Activated effector memory CD4-positive, alpha-beta T cell treated with anti-CD3 and anti-CD28 coated beads, Interleukin-2, amount 50 U/mL, for 16 hours (primary cell): ENCODE measurements at regions not wholly inside any gene's neighbourhood (a gene's known extent, or its start where the extent isn't known, plus 50 kb on each side); places are given as distances from the start of the nearest gene placed in this dataset.

ENCODE experiments used
- DNase-seq: peaks from one replicate; pipeline ENCODE4 v3.0.0-alpha.2; 2020

DNA sequence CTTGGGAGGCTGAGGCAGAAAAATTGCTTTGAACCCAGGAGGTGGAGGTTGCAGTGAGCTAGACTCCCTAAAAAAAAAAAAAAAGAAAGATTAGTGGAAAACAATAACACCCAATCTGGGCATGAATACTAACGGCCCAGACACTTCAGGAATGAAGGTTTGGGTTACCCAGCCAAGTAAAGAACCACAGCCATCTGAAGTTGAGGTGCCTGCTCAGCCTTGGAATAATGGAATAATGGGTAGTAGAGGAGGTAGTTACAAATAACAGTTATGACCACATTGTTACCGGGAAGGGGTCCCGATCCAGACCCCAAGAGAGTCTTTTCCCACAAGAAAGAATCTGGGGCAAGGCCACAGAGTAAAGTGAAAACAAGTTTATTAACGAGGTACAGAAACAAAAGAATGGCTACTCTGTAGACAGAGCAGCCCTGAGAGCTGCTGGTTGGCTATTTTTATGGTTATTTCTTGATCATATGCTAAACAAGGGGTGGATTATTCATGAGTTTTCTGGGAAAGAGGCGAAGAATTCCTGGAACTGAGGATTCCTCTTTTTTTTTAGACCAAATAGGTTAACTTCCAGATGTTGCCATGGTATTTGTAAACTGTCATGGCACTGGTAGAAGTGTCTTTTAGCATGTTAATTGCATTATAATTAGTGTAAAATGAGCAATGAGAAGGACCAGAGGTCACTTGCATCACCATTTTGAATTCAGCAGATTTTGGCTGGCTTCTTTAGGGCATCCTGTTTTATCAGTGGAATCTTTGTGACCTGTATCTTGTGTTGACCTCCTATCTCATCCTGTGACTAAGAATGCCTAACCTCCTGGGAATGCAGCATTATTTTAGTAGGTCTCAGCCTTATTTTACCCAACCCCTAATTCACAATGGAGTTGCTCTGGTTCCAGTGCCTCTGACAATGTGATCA is 96.2 kb upstream of the HAAO start:
- no peak for DNase-seq

DNA sequence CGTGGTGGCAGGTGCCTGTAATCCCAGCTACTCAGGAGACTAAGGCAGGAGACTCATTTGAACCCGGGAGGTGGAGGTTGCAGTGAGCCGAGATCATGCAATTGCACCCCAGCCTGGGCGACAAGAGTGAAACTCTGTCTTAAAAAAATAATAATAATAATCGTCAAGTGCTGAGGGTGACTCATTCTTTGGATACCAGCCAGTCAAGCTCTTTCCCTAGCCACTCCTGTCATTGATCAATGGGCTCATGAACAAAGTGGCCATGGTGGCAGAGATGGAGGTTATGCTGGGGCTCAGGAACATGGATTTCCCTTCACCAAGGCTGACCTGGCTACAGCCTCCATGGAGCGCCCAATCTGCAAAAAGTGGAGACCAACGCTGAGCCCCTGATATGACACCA is 94.5 kb upstream of the HAAO start:
- DNase-seq: no peak

DNA sequence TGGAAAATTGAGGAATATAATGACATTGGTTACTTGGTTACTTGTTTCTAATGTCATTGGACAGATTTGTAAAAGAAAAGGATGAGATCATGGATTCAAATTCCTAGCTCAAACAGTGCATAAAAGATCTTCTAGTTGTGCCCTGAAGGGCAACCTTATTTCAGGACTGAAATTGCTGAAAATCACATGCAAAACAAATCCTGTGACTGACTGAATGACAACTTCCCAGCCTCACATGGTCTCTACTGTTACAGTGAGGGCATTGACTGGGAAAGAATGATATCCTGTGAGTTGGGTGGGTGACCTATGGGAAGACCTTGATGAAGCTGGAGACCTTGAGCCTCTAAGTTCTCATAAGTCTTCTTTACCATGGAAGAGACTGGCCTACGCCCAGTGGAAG is 90.4 kb upstream of the HAAO start:
- DNase-seq: no peak

DNA sequence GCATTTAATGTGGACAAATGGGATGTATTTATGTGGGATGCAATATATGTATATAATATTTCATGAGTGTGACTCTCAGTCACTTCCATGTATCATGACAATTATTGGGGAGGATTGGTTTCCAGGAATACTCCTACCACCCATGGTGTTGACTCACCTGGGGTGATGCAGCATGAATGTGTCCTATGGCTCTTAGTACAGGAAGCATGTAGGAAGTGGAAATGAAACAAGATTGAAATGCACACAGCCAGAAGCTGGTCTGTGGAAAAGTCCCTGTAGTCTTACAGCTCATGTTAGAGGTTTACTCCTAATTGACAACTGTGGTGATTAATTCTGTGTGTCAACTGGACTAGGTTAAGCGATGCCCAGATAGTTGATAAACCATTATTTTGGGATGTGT is 89.3 kb upstream of the HAAO start:
- no peak for DNase-seq

DNA sequence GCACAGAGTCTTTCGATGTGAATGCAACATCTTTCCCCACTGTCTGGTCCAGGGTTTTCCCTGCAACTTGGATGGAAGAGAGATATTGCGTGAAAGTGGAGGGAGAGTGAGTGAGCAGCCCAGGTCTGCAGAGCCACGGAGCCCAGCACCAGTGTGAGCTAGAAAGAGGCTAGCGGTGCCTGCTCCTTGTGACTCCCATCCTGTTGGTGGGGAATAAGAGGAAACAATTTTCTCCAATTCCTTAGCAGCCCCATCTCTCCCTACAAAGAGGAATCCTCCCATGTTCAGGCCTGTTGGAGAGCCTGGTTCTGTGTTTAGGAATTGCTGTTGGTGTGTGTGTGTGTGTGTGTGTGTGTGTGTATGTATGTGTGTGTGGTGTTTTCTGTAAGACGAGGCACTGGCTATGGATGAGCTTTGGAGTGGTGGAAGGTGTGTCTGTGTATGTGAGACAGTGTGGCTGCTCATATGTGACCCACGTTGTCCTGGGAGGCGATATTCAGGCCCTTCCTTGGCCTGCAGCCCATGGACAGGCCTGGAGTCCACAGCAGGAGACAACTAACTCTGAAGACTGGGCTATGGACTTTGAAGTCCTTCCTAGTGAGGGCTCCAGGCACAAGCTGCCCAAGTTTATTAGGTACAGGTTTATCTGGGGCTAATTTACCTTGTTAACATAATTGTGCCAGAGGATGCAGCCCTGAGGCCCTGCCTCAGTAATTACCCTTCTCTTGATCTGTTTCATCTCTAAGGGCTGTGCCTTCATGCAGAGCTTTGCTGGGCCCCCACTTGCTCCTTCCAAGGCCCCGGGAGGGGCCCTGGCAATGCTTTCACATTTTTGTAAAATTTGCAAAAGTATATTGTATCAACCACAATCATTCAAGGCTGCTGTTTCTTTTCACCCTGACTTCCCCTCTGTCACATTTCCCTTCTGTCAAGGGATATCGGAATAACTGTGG is 88.6 kb upstream of the HAAO start:
- DNase-seq: no peak

DNA sequence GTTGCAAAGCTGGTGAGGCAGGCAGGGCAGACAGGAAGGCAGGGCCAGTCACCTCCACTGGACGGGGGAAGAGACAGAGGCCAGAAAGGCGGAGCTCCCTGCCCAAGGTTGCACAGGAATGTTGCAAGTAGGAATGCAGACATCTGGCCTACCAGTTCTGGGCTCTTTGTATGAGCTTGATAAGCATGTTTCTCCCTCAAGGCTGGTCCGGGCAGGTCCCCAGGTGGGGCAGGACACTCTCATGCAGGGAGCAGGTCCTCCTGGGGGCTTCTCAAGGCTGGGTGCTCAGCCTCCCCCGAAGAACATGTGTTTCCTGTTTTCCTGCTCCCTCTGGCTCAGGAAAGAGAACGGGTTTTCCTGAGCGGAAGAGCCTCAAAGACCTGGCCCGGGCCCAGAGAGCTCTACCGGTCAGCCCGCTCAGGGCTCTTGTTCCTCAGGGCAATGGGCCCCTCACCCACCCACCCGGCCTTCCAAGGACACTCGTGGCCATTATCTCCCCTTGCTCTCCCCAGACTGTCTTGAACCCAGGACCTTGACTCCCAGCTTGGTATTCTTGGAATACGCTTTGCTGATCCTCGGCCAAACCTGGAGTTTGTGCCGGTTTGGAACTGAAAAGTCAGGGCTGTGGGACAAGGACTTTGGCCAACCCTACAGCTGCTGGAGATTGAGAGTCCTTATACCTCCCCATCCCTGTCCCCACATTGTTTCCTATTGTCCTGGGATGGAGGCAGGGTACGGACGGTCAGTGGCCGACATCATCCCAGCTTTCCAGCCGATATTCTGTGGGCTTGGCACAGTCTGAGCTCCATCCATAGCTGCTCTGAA is 87.7 kb upstream of the HAAO start:
- no peak for DNase-seq

DNA sequence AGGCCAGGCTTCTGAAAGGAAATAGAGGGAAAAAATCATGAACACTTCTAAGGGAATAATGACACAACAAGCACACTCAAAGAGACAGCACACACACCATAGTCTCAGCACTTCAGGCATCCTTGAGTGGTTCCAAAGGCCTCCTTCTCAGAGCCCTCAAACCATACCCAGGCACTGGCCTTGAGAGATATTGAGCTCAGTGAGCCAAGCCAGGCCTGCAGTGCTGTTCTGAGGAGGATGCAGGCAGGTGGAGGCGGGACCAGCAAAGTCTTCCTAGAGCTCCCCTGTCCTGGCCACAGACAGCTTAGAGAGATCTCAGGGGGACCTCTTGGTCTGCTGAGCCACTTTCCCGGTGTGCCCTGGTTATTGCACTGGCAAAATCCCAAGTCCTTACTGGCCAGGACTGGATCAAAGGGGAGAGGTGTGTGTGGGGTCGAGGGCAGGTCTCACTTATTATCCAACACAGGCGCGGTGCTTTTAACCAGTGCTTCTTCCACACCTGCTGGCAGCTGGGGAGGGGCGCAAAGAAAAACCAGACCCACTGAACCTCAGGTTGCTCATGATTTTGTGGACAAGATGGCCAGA is 86.8 kb upstream of the HAAO start:
- no peak for DNase-seq

DNA sequence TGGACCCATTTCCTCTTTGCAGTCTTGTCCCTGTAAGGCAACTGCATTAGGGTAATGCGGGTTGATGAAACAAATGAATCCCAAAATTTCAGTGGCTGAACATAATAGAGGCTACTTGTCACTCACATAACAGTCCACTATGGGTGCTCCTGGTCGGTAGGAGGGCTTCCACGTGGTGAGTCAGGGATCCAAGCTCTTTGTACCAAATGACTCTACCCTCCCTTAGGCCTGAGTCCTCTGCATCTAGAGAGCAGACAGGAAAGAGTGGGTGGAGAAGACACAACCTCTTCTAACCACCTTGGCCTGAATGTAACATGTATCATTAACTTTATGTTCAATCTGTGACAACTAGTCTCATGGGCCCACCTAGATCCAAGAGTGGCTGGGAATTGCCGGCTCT is 86.2 kb upstream of the HAAO start:
- DNase-seq: no peak

DNA sequence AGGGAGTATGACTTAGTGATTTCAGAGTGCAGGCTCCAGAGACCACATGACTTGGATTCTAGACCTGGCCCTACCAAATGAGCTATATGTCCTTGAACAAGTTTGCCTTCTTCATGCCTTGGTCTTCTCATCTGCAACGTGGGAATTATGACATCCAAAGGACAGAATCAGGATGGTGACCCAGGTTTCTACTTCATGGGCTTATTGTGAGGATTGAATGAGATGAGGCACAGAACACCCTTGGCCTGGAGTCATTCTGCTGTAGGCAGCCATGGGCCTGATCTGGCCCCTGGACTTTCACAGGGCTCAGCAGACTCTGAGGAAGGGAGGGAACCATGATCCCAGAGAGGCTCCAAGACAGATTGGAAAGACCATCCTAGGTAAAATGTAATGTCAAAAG is 85.6 kb upstream of the HAAO start:
- DNase-seq: no peak

DNA sequence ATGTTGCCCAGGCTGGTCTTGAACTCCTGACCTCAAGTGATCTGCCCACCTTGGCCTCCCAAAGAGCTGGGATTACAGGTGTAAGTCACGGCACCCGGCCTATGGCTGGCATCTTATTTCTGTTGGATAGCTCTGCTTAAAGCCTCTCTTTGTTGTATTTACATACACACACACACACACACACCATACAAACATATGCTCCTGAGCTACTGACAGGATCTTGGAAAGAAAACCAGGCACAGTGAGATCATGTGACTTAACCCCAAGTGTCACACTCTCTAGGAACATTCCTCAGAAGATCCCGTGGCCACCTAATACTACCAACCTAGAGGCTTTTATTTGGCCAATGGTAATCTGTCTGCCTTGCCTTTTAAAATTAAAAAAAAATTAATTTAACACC is 85.1 kb upstream of the HAAO start:
- DNase-seq: no peak

DNA sequence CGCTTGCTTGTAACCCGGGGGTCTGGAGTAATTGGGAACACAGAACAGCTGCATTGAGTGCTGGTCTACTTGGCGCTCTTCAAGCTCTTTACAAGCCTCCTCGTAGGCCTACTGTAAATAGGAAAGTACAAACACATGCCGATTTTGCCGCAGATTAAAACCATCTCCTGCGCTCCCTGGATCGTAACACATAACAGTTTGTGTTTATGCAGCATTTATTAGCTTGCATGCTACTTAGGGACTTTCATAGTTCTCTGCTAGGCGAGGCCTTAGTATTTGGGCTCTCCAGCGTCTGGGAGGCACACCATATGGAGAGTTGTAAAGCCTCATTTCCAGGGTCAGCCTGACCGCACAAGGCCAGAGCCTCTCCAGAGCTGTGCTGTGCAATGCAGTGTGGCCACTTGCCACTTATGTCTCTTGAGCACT is 84.0 kb upstream of the HAAO start:
- no peak for DNase-seq

DNA sequence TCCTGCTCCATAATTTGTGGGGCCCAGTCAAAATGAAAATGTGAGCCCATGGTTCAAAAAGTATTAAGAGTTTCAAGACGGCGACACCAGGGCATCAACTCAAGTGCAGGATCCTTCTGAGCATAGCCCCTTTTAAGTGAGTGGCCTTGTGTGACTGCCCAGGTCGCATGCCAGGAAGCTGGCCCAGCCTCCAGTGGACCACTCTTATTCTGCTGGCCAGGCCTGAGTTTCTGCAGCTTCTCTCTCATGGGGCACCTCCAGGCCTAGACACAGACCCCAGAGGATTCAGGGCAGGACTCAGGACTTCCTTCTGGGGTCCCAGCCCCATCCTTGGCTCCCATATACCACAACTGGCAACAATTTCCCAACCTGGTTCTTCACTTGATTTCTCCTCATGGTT is 83.5 kb upstream of the HAAO start:
- no peak for DNase-seq

DNA sequence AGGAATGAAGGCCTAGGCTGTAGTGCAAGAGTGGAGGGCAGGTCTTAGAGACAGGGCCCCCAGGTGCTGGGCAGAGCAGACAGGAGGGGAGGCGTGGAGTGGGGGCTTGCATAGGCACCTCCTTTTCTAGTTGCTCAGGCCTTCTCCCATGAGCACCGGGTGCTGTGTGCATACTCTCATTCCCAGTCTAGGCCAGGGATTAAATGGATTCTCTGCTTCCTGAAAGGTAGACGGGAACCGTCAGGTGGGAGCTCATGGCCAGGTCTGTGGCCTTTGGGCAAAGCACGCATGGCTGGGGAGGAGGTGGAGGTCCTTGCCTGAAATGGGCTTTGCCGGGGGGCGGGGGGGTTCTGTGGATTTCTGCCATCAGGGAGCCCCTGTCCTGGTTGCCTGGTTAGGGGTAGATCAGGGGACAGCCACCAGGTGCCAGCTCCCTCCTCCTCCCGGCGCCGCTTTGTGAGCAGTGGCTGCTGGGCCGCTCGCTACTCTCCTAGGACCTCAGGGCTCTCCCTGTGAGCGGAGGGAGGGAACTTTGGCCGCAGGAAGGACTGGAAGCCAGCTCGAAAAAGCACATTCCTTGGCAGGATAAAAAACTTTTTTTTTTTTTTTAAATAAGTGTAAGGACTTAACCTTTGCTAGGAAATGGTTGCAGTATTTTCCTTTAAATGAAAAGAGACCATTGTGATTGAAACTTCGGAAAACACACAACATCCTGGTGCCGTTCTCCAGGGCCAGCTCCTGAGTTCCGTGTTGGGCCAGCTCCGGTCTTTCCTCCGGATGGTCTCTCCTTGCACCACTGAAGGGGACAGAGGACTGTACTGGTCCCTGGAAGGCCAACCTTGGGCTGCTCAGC is 82.8 kb upstream of the HAAO start:
- DNase-seq: no peak

DNA sequence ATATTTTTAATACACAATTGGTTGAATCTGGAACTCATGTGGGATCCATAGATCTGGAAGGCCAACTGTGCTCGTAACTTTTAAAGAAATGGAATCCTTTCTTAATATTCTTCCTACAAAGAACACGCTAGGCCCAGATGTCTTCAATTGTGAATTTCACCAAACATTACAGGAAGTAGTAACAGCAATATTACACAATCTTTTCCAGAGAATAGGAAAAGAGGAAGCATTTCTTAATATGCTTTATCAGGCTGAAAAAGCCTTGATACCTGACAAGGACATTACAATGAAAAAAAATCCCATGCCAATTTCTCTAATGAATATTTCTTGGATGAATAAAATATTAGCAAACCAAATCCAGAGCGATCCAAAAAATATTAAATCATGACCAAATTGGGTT is 80.3 kb upstream of the HAAO start:
- no peak for DNase-seq

DNA sequence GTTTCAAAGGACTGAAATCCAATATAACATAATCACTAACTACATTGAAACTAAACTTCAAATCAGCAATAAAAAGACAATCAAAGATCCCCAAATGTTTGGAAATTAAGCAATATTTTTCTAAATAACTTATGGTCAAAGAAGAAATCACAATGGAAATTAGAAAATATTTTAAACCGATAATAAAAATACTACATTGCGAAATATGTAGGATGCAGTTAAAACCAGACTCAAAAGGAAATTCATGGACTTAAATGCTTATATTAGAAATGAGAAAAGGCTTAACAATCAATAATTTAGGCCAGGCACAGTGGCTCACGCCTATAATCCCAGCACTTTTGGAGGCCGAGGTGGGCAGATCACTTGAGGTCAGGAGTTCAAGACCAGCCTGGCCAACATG is 79.0 kb upstream of the HAAO start:
- no peak for DNase-seq

DNA sequence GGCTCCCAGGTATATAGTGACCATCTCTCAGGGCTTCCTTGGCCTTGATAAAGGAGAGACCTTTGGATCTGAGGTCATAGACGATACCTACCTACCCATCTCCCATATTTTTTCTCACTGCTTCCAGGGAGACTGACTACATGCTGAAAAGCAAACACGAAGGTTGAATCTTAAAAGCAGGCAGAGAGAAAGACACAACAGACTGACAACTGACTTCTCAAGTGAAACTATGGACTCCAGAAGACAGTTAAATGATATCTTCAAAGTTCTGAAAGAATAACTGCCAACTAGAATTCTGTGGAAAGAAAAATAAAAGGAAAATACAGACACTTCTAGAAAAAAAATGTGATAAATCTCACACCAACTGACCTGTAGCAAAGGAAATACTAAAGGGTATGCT is 76.5 kb upstream of the HAAO start:
- no peak for DNase-seq

DNA sequence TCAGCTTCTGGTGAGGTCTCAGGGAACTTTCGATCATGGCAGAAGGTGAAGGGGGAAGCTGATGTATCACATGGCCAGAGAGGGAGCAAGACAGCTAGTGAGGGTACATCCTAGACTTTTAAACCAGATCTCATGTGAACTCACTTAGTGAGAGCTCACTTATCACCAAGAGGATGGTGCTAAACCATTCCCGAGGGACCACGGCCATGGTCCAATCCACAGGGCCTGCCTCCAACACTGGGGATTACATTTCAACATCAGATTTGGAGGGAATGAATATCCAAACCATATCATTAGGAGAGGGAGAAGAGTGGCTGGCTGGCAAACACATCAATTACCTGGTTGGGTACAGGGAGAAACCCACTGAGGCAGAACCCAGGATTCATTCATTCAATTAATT is 75.7 kb upstream of the HAAO start:
- DNase-seq: peak; percentile 21

DNA sequence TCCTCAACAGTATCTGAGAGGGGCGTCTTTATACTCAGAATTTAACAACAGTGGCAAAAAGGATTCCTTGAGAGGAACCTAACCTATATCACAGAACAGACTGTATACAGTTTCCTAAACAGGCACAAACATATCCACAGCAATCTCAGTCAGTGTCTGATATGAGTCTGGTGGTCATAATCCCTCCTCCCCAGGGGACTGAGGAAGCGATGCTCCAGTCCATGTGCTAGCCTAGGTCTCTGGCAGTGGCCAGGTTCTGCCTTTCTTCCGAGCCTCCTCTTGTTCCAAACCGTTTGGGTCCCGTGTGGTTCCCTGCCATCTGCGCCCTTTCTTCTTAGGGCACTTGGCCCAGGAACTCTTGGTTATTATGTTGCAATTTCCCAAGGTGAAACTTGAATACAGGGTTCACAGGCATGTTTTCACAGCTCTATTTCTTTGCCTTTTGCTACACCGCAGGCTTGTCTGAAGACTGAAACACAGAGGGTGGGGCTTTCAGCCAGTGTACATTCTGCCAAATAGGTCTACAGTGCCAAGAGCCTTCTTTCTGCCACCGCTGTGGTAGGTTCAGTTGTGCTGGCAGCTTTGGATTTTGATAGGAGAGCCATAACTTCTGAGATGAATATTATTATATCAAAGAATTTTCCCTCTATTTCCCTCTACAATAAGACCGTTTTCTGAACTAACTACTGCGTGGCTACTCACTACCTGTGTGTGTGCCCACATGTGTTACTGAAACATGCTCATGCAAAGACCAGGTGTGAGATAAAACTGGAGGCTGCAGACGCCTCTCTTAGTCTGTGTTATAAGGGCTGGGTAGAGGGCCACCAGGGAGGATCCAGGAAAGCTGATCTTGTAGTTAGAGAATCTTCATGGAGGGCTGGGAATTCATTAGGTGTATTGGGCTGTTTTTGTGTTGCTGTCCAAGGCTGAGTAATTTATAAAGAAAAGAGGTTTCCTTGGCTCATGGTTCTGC is 75.0 kb upstream of the HAAO start:
- peak; percentile 22 for DNase-seq

DNA sequence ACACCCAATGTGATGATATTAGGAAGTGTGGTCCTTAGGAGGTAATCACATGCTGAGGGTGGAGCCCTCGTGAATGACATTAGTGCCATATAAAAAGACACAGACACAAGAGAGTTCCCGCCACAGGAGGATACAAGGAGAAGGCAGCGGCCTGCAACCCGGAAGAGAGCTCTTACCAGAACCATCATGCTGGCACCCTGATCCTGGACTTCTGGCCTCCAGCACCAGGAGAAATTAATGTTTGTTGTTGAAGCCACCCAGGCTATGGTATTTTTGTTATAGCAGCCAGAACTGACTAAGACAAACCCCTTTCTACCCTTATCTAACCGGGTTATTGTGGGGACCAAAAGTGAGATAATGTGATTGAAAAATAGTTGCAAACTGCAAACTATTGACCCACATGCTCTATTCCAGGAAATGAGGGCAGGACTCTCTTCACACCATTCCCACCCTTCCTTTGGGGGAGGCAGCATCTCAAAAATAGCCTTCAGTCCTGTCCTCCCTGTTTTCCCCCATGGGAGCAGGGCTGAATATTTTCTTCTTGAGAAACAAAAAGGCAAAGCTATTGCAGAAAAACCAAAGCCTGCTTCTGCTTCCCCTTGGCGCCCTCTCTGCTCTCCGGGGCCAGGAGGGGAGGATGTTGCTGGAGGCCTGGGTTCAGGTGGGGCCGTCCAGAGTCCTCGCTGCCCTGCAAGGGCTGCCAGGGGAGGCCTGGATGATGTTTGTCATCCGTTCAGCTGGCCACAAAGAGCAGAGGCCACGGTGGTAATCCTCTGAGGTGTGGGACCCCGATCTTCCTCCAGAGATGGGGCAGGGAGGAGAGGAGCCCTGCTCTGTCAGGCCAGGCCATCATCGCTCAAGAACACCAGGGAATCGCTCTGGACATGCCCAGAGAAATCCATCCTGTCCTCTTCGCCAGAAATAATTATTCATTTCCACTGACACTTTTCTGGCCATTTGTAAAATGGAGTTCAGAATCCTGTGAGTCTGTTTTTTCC is 73.8 kb upstream of the HAAO start:
- peak; percentile 30 for DNase-seq
